CD4-positive, CD25-positive, alpha-beta regulatory T cell (primary cell): ENCODE measurements at regions not wholly inside any gene's neighbourhood (a gene's known extent, or its start where the extent isn't known, plus 50 kb on each side); places are given as distances from the start of the nearest gene placed in this dataset.

Source experiments
- ATAC-seq, 2 donors: fragments of 150-1000 bp; cut with Tn5 transposase; one replicate each; pipeline ENCODE4 v1.10.0; 2021; ENCODE audit warnings: low read depth in 2 of 2, moderate number of reproducible peaks in 2 of 2, moderate library complexity in 1 of 2
- DNase-seq, 3 donors: peaks; one replicate each; pipeline versions ENCODE4 v3.0.0 to v3.0.0-alpha.2; 2012 to 2022; ENCODE audit warnings: mixed read lengths in 1 of 3
- H3K27ac ChIP-seq: one replicate; pipeline ENCODE4 v1.7.0; 2013; ENCODE audit warnings: mild to moderate bottlenecking, low read length; ENCODE audit not compliant: insufficient read depth, poor library complexity, severe bottlenecking
- H3K27me3 ChIP-seq: one replicate; pipeline ENCODE4 v1.7.0; 2013; ENCODE audit warnings: low read length; ENCODE audit not compliant: control insufficient read depth, insufficient read depth
- H3K36me3 ChIP-seq: one replicate; pipeline ENCODE4 v1.7.0; 2013; ENCODE audit warnings: mild to moderate bottlenecking, low read length, moderate library complexity; ENCODE audit not compliant: control insufficient read depth, insufficient read depth
- H3K4me1 ChIP-seq: 2 replicates; pipeline ENCODE4 v1.7.0; 2013; ENCODE audit warnings: mild to moderate bottlenecking, low read length; ENCODE audit not compliant: insufficient read depth, control insufficient read depth, poor library complexity, severe bottlenecking
- H3K4me3 ChIP-seq: one replicate; pipeline ENCODE4 v1.7.0; 2013; ENCODE audit warnings: low read depth, mild to moderate bottlenecking, low read length, moderate library complexity
- H3K9me3 ChIP-seq, 2 experiments: 1 replicate in 1 of 2; 2 replicates in 1 of 2; pipeline ENCODE4 v1.7.0; 2013; ENCODE audit warnings: low read length in 2 of 2, mild to moderate bottlenecking in 1 of 2, moderate library complexity in 1 of 2; ENCODE audit not compliant: control insufficient read depth in 2 of 2
- H3K27ac Mint-ChIP-seq, 3 donors: one replicate each; pipeline ENCODE4 v1.8.0; 2020 to 2022; ENCODE audit warnings: mild to moderate bottlenecking in 3 of 3, mixed read lengths in 3 of 3, moderate library complexity in 2 of 3
- H3K27me3 Mint-ChIP-seq: one replicate; pipeline ENCODE4 v1.8.0; 2022; ENCODE audit warnings: mild to moderate bottlenecking, mixed read lengths
- H3K36me3 Mint-ChIP-seq: one replicate; pipeline ENCODE4 v1.8.0; 2020; ENCODE audit warnings: mixed read lengths
- H3K4me1 Mint-ChIP-seq, 4 donors: one replicate each; pipeline ENCODE4 v1.8.0; 2020 to 2022; ENCODE audit warnings: mixed read lengths in 4 of 4, mild to moderate bottlenecking in 1 of 4
- H3K4me3 Mint-ChIP-seq, 4 donors: one replicate each; pipeline ENCODE4 v1.8.0; 2020 to 2022; ENCODE audit warnings: mild to moderate bottlenecking in 4 of 4, mixed read lengths in 4 of 4, moderate library complexity in 3 of 4
- H3K9me3 Mint-ChIP-seq, 7 donors: one replicate each; pipeline ENCODE4 v1.8.0; 2020 to 2022; ENCODE audit warnings: mixed read lengths in 7 of 7, mild to moderate bottlenecking in 3 of 7, moderate library complexity in 2 of 7

GRCh38 chr3:152121270-152121636, 147.5 kb upstream of the MBNL1 start:
- Mint-ChIP-seq H3K27ac (no peak overlapping the region), H3K27me3 (no peaks in the 10 kb centered on the region), H3K4me3 (no peak overlapping the region), H3K9me3 (peaks cover 0 to 11% (median 2%) of the 10 kb centered on the region in 7 donors), H3K36me3 (no peaks in the 10 kb centered on the region), H3K4me1 (peaks cover 0 to 10% (median 6%) of the 10 kb centered on the region in 4 donors)
- no peaks in the 10 kb centered on the region for H3K4me1 ChIP-seq
- ATAC-seq (no peak), DNase-seq (no peak)
- no peaks in the 10 kb centered on the region for H3K9me3 ChIP-seq
- no peaks in the 10 kb centered on the region for H3K36me3 ChIP-seq
- H3K27me3 ChIP-seq: no peaks in the 10 kb centered on the region
- H3K27ac ChIP-seq: no peak overlapping the region
- H3K4me3 ChIP-seq: no peak overlapping the region

- no peaks in the 10 kb centered on the region for H3K27me3 Mint-ChIP-seq
- peaks cover 0 to 3% (median 0%) of the 10 kb centered on the region in 7 donors for H3K9me3 Mint-ChIP-seq
- peak overlapping the region in 1 of 3 donors; percentile 8 for H3K27ac Mint-ChIP-seq
- H3K4me1 Mint-ChIP-seq: peaks cover 0 to 16% (median 12%) of the 10 kb centered on the region in 4 donors
- no peak overlapping the region for H3K4me3 Mint-ChIP-seq
- DNase-seq (no peak), ATAC-seq (no peak)
- no peaks in the 10 kb centered on the region for H3K36me3 Mint-ChIP-seq
- Histone ChIP-seq H3K36me3 (no peaks in the 10 kb centered on the region), H3K27ac (no peak overlapping the region), H3K27me3 (no peaks in the 10 kb centered on the region), H3K9me3 (no peaks in the 10 kb centered on the region), H3K4me3 (no peak overlapping the region), H3K4me1 (no peaks in the 10 kb centered on the region)
These were observed 145.9 kb upstream of the MBNL1 start for GRCh38 chr3:152122851-152123250.

GRCh38 chr3:152123457-152123856, 145.3 kb upstream of the MBNL1 start:
- Histone ChIP-seq H3K27me3 (no peaks in the 10 kb centered on the region), H3K9me3 (no peaks in the 10 kb centered on the region), H3K27ac (no peak overlapping the region), H3K4me3 (no peak overlapping the region), H3K36me3 (no peaks in the 10 kb centered on the region), H3K4me1 (no peaks in the 10 kb centered on the region)
- no peak for ATAC-seq
- Mint-ChIP-seq H3K27ac (peak overlapping the region in 1 of 3 donors; percentile 72), H3K27me3 (no peaks in the 10 kb centered on the region), H3K36me3 (no peaks in the 10 kb centered on the region), H3K4me3 (no peak overlapping the region), H3K9me3 (peaks cover 0 to 3% (median 0%) of the 10 kb centered on the region in 7 donors), H3K4me1 (peaks cover 0 to 16% (median 12%) of the 10 kb centered on the region in 4 donors)
- no peak for DNase-seq

- Histone ChIP-seq H3K4me1 (no peaks in the 10 kb centered on the region), H3K36me3 (no peaks in the 10 kb centered on the region), H3K9me3 (no peaks in the 10 kb centered on the region), H3K27me3 (no peaks in the 10 kb centered on the region), H3K4me3 (no peak overlapping the region), H3K27ac (no peak overlapping the region)
- Mint-ChIP-seq H3K9me3 (no peaks in the 10 kb centered on the region), H3K4me3 (no peak overlapping the region), H3K27me3 (no peaks in the 10 kb centered on the region), H3K36me3 (no peaks in the 10 kb centered on the region), H3K4me1 (peaks cover 0 to 12% (median 10%) of the 10 kb centered on the region in 4 donors), H3K27ac (no peak overlapping the region)
- ATAC-seq (no peak), DNase-seq (no peak)
These were observed 142.5 kb upstream of the MBNL1 start for GRCh38 chr3:152126260-152126659.

GRCh38 chr3:152127058-152127457, 141.7 kb upstream of the MBNL1 start:
- Histone ChIP-seq H3K4me1 (no peaks in the 10 kb centered on the region), H3K27ac (no peak overlapping the region), H3K4me3 (no peak overlapping the region), H3K27me3 (no peaks in the 10 kb centered on the region), H3K9me3 (no peaks in the 10 kb centered on the region), H3K36me3 (no peaks in the 10 kb centered on the region)
- H3K27me3 Mint-ChIP-seq: peaks cover 1% of the 10 kb centered on the region
- H3K4me3 Mint-ChIP-seq: no peak overlapping the region
- H3K27ac Mint-ChIP-seq: no peak overlapping the region
- ATAC-seq (no peak), DNase-seq (peak in 2 of 3 donors; percentile 2 to 52)
- no peaks in the 10 kb centered on the region for H3K36me3 Mint-ChIP-seq
- H3K9me3 Mint-ChIP-seq: no peaks in the 10 kb centered on the region
- peaks cover 0 to 12% (median 10%) of the 10 kb centered on the region in 4 donors for H3K4me1 Mint-ChIP-seq

GRCh38 chr3:152128356-152128755, 140.4 kb upstream of the MBNL1 start:
- H3K27me3 ChIP-seq: no peaks in the 10 kb centered on the region
- no peaks in the 10 kb centered on the region for H3K9me3 ChIP-seq
- no peak overlapping the region for H3K27ac ChIP-seq
- H3K36me3 ChIP-seq: no peaks in the 10 kb centered on the region
- no peaks in the 10 kb centered on the region for H3K4me1 ChIP-seq
- H3K4me1 Mint-ChIP-seq: peaks cover 0 to 8% (median 7%) of the 10 kb centered on the region in 4 donors
- peaks cover 5% of the 10 kb centered on the region for H3K27me3 Mint-ChIP-seq
- DNase-seq: no peak
- H3K4me3 ChIP-seq: no peak overlapping the region
- H3K9me3 Mint-ChIP-seq: no peaks in the 10 kb centered on the region
- H3K27ac Mint-ChIP-seq: no peak overlapping the region
- H3K4me3 Mint-ChIP-seq: no peak overlapping the region
- no peak for ATAC-seq
- no peaks in the 10 kb centered on the region for H3K36me3 Mint-ChIP-seq

GRCh38 chr3:152139651-152140050, 129.1 kb upstream of the MBNL1 start:
- Mint-ChIP-seq H3K9me3 (peaks cover 0 to 6% (median 1%) of the 10 kb centered on the region in 7 donors), H3K36me3 (peaks cover 5% of the 10 kb centered on the region), H3K27ac (no peak overlapping the region), H3K4me1 (peaks cover 0 to 5% (median 0%) of the 10 kb centered on the region in 4 donors), H3K4me3 (no peak overlapping the region), H3K27me3 (no peaks in the 10 kb centered on the region)
- Histone ChIP-seq H3K27me3 (no peaks in the 10 kb centered on the region), H3K4me3 (no peak overlapping the region), H3K9me3 (no peaks in the 10 kb centered on the region), H3K4me1 (no peaks in the 10 kb centered on the region), H3K36me3 (no peaks in the 10 kb centered on the region), H3K27ac (no peak overlapping the region)
- ATAC-seq (no peak), DNase-seq (no peak)

- H3K9me3 ChIP-seq: no peaks in the 10 kb centered on the region
- H3K9me3 Mint-ChIP-seq: peaks cover 0 to 6% (median 0%) of the 10 kb centered on the region in 7 donors
- no peaks in the 10 kb centered on the region for H3K27me3 Mint-ChIP-seq
These were observed 122.3 kb upstream of the MBNL1 start for GRCh38 chr3:152146461-152146860.

More at GRCh38 chr3:152146461-152146860, 122.3 kb upstream of the MBNL1 start:
- Histone ChIP-seq H3K4me3 (no peak overlapping the region), H3K36me3 (no peaks in the 10 kb centered on the region), H3K27me3 (no peaks in the 10 kb centered on the region), H3K4me1 (no peaks in the 10 kb centered on the region), H3K27ac (no peak overlapping the region)
- Mint-ChIP-seq H3K27ac (peak overlapping the region in 1 of 3 donors; percentile 72), H3K4me1 (peaks cover 0 to 5% (median 0%) of the 10 kb centered on the region in 4 donors), H3K4me3 (no peak overlapping the region), H3K36me3 (no peaks in the 10 kb centered on the region)
- DNase-seq (no peak), ATAC-seq (no peak)
